ENCODE measurements at regions not wholly inside any gene's neighbourhood (a gene's known extent, or its start where the extent isn't known, plus 50 kb on each side); places are given as distances from the start of the nearest gene placed in this dataset.

DNA sequence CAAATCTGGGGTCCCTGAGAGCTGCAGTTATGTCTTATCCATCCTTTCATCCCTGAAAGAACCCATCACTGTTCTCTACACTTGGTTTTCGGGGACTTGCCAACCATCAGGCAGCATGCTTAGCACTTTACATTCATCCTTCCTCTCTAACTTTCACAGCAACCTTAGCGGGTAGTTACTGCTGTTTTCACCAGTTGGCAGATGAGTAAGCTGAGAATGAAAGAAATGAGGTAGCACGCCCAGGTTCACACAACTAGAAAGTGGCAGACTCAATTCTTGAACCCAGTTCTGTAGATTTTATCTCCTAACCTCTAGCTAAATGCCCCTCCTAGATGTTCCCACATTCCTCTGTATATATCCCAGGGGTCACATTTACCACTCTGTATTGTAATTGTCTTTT, 342.0 kb upstream of the WWC1 start:
- peak; percentile 14 for DNase-seq (ENCODE audit: low read depth)
- TF ChIP-seq, protein P1, sequence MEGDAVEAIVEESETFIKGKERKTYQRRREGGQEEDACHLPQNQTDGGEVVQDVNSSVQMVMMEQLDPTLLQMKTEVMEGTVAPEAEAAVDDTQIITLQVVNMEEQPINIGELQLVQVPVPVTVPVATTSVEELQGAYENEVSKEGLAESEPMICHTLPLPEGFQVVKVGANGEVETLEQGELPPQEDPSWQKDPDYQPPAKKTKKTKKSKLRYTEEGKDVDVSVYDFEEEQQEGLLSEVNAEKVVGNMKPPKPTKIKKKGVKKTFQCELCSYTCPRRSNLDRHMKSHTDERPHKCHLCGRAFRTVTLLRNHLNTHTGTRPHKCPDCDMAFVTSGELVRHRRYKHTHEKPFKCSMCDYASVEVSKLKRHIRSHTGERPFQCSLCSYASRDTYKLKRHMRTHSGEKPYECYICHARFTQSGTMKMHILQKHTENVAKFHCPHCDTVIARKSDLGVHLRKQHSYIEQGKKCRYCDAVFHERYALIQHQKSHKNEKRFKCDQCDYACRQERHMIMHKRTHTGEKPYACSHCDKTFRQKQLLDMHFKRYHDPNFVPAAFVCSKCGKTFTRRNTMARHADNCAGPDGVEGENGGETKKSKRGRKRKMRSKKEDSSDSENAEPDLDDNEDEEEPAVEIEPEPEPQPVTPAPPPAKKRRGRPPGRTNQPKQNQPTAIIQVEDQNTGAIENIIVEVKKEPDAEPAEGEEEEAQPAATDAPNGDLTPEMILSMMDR (IDR thresholded peaks at IDR 0.05; ENCODE audit: insufficient read depth, low read depth, low read length, missing control alignments): no peak
- H3K4me3 ChIP-seq (ENCODE audit: low read length): no peak overlapping the region

DNA sequence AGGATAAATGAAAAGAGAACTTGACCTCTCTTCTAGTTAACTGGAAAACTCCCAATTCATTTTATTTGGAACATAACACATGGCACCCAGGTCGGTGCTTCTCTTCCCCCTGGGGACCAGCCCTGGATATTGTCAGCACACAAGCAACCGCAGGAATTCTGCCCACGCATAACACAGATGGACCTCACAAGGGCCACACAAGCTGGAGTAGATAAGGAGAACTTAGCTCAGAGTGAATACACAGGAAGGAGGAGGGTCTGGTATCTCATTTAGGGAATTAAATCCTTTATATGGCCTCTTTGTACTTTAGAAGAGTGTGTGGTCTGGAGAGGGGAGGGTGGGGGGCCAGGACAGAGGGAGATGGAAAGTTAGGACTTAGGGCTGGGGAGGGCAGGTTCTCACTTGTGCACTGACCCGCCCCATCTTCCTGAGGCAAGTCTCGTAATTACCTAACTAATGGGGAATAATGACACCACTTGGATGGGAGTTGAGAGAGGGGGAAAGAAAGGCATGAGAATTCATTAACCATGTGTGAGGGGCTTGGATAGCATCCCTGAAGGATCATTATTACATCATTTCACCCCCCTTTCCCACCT, 341.2 kb upstream of the WWC1 start:
- DNase-seq (ENCODE audit: low read depth): peak; percentile 55
- TF ChIP-seq, protein P1 (IDR thresholded peaks at IDR 0.05; ENCODE audit: insufficient read depth, low read depth, low read length, missing control alignments): no peak
- H3K4me3 ChIP-seq (ENCODE audit: low read length): no peak overlapping the region

DNA sequence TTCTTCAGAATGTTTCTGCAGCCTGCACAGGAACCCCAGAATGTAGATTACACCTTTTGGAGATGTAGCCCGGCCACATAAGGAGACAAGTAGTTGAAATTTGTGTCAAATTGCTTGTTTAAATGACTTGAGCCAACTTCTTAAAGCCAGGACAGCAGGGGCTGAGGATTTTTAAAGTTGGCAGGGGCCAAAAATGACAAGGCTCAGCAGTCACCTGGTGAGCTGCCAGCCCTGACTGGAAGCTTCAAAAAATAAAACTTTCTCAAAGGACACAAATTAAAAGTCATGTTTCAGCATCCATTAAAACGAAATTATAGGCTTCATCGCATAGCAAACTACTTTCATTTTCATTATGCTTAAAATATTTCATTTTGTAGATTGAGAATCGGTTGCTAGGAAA, 340.3 kb upstream of the WWC1 start:
- TF ChIP-seq, protein P1 (IDR thresholded peaks at IDR 0.05; ENCODE audit: insufficient read depth, low read depth, low read length, missing control alignments): no peak
- no peak for DNase-seq (ENCODE audit: low read depth)
- no peak overlapping the region for H3K4me3 ChIP-seq (ENCODE audit: low read length)

DNA sequence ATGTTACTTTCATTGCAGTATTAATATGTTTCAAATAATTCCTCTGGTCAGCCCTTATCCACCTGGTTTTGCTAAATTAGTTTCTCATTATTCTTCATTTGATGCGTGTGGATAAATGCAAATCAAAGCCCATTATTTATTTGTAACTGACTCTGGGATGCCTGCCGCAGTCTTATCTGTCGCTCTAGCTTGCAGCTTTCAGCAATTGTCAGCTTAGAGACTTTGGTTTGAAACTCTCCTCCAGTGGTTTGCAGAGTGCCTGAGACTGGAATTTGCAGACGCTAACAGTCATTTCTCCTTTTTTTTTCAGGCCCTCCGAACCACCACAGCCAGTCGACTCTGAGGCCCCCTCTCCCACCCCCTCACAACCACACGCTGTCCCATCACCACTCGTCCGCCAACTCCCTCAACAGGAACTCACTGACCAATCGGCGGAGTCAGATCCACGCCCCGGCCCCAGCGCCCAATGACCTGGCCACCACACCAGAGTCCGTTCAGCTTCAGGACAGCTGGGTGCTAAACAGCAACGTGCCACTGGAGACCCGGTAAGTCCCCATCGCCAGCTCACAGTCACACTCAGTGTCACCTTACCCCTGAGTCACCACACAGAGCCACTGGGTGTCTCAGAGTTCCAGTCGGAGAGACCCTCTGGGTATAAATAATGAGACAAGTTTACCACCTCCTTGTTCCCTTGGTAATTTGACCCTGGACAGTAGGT, 339.0 kb upstream of the WWC1 start:
- no peak overlapping the region for H3K4me3 ChIP-seq (ENCODE audit: low read length)
- no peak for DNase-seq (ENCODE audit: low read depth)
- TF ChIP-seq, protein P1 (IDR thresholded peaks at IDR 0.05; ENCODE audit: insufficient read depth, low read depth, low read length, missing control alignments): no peak

DNA sequence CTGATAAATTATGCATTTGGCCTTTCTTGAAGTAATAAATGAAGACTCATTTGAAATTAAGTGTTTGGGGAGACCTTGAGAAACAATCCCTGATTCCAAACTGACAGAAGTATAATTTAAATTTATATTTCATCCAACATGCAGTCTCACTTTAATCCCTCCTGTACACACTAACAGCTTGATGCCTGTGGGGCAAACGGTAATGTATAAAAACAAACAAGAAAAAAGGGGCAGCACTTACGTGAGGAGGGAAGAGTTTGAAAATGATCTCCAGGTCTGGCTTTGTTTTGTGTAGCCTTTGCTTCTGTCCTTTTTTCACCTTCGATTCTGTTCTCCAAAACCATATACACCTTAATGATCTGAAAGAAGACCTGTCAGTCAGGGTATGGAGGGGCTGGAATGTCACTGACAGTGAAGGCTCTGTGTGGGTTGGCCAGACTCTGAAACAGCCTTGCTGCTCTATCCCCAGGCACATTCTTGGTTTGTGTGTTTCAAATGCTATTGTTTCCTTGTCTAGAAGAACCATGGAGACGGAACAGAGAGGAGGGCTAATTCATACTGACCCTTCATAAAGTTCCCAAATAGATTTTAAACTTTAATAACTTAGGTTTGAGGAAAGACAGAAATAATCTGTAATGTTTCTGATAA, 338.2 kb upstream of the WWC1 start:
- no peak overlapping the region for H3K4me3 ChIP-seq (ENCODE audit: low read length)
- TF ChIP-seq, protein P1 (IDR thresholded peaks at IDR 0.05; ENCODE audit: insufficient read depth, low read depth, low read length, missing control alignments): no peak
- no peak for DNase-seq (ENCODE audit: low read depth)

DNA sequence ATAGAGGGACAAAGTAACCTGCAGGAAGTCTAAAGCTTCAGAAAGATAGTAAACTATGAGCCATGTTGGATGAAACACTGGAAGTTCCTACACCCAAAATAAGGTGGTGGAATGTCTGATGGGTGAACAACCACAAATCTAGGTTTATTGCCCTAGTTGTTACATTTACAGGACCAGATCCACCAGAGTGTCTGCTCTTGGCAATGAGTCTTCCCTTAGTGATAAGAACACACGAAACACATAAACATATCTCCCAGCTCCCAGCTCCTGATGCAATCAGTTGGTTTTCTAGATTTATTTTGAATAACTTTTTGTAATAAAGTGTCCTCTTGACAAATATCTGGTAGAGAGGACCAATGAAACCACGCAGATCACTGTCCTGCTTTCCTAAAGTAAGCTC, 329.7 kb upstream of the WWC1 start:
- DNase-seq (ENCODE audit: low read depth): no peak
- H3K4me3 ChIP-seq (ENCODE audit: low read length): no peak overlapping the region
- TF ChIP-seq, protein P1 (IDR thresholded peaks at IDR 0.05; ENCODE audit: insufficient read depth, low read depth, low read length, missing control alignments): no peak
